Activated T-helper 1 cell treated with anti-CD3 and anti-CD28 coated beads, Interleukin-12 subunit alpha, Interleukin-12 subunit beta, Interleukin-2, Interleukin-4 antibody, amounts not matched to agents 30 ng/mL and 10 ng/mL and 1 ng/mL, durations not matched to agents 14 hours and 24 hours and 36 hours (primary cell): ENCODE measurements at regions not wholly inside any gene's neighbourhood (a gene's known extent, or its start where the extent isn't known, plus 50 kb on each side); places are given as distances from the start of the nearest gene placed in this dataset.

Source experiments
- DNase-seq: peaks from one replicate; pipeline ENCODE4 v3.0.0; 2021; ENCODE audit warnings: low spot score
- H3K27ac Mint-ChIP-seq: one replicate; pipeline ENCODE4 v1.8.0; 2021; ENCODE audit warnings: mild to moderate bottlenecking, mixed read lengths
- H3K27me3 Mint-ChIP-seq: one replicate; pipeline ENCODE4 v1.8.0; 2022; ENCODE audit warnings: mild to moderate bottlenecking, moderate library complexity, mixed read lengths; ENCODE audit not compliant: insufficient read depth
- H3K36me3 Mint-ChIP-seq: one replicate; pipeline ENCODE4 v1.8.0; 2021; ENCODE audit warnings: low read depth, mixed read lengths
- H3K4me1 Mint-ChIP-seq: one replicate; pipeline ENCODE4 v1.8.0; 2021; ENCODE audit warnings: low read depth, mixed read lengths
- H3K4me3 Mint-ChIP-seq: one replicate; pipeline ENCODE4 v1.8.0; 2021; ENCODE audit warnings: mild to moderate bottlenecking, moderate library complexity, mixed read lengths
- H3K9me3 Mint-ChIP-seq: one replicate; pipeline ENCODE4 v1.8.0; 2021; ENCODE audit warnings: mixed read lengths
- intact Hi-C: fragments of 100-400 bp; cut with micrococcal nuclease; formaldehyde crosslinking; loops from one replicate; pipeline ENCODE4 v1.15.1; 2024

GRCh38 chr9:630817-631216 is 210.7 kb upstream of the DMRT1 start:
- H3K36me3 Mint-ChIP-seq: no peaks in the 10 kb centered on the region
- no peak overlapping the region for H3K27ac Mint-ChIP-seq
- no peak overlapping the region for H3K4me3 Mint-ChIP-seq
- peaks cover 1% of the 10 kb centered on the region for H3K27me3 Mint-ChIP-seq
- peaks cover 11% of the 10 kb centered on the region for H3K4me1 Mint-ChIP-seq
- no peaks in the 10 kb centered on the region for H3K9me3 Mint-ChIP-seq
- intact Hi-C loops: no loop called here
- no peak for DNase-seq

GRCh38 chr9:631596-631995 is 209.9 kb upstream of the DMRT1 start:
- Mint-ChIP-seq H3K9me3 (no peaks in the 10 kb centered on the region), H3K27me3 (peaks cover 1% of the 10 kb centered on the region), H3K36me3 (no peaks in the 10 kb centered on the region), H3K4me3 (no peak overlapping the region), H3K4me1 (peaks cover 11% of the 10 kb centered on the region), H3K27ac (no peak overlapping the region)
- DNase-seq: no peak
- intact Hi-C loops: no loop called here

- DNase-seq: no peak
- H3K27ac Mint-ChIP-seq: no peak overlapping the region
- peaks cover 1% of the 10 kb centered on the region for H3K27me3 Mint-ChIP-seq
- H3K4me3 Mint-ChIP-seq: no peak overlapping the region
- intact Hi-C loops: no loop called here
- H3K36me3 Mint-ChIP-seq: no peaks in the 10 kb centered on the region
- no peaks in the 10 kb centered on the region for H3K9me3 Mint-ChIP-seq
- peaks cover 11% of the 10 kb centered on the region for H3K4me1 Mint-ChIP-seq
Measured at GRCh38 chr9:633461-633860, 208.0 kb upstream of the DMRT1 start.

- H3K27me3 Mint-ChIP-seq: peaks cover 1% of the 10 kb centered on the region
- no peaks in the 10 kb centered on the region for H3K9me3 Mint-ChIP-seq
- no peak overlapping the region for H3K27ac Mint-ChIP-seq
- DNase-seq: no peak
- no peaks in the 10 kb centered on the region for H3K4me1 Mint-ChIP-seq
- H3K36me3 Mint-ChIP-seq: no peaks in the 10 kb centered on the region
- intact Hi-C loops: no loop called here
- H3K4me3 Mint-ChIP-seq: no peak overlapping the region
Measured at GRCh38 chr9:636931-637591, 204.4 kb upstream of the DMRT1 start.

DNA sequence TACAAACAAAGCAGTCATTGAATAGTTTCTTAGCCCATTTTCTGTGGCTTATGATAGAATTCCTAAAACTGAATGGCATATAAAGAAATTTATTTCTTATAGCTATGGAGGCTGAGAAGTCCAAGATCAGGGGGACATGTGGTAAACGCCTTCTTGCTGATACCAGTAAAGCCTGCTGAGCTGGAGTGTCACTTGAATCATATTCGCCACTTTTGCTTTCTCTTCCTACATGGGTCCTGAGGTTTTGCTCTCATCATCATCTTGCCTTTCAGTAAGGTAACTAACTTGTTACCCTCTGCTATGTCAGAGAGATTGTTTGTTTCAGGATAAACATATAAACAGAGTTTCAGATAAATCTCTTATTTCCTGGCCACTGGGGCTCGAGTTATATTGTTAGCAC is 203.3 kb upstream of the DMRT1 start:
- intact Hi-C loops: no loop called here
- DNase-seq: no peak
- no peak overlapping the region for H3K4me3 Mint-ChIP-seq
- H3K27ac Mint-ChIP-seq: no peak overlapping the region
- H3K9me3 Mint-ChIP-seq: no peaks in the 10 kb centered on the region
- H3K36me3 Mint-ChIP-seq: no peaks in the 10 kb centered on the region
- no peaks in the 10 kb centered on the region for H3K4me1 Mint-ChIP-seq
- H3K27me3 Mint-ChIP-seq: peaks cover 1% of the 10 kb centered on the region

DNA sequence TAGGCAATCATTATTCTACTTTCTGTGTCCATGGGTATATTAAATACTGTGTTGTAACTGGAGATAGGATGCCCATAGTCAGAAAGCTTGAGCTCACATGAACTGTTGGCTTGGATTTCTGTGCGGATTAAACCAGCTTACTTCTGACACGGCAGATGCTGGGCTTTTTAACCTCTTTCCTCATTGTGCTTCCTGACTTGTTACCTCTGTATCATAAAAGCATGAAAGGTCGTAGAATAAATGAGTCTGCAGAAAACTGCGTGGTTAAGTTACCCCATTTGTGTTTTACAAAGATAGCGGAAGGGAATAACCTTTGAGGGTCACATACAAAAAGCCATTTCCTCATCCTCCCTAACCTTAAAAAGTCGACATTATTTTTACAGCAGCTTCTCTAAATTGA is 199.5 kb upstream of the DMRT1 start:
- no peaks in the 10 kb centered on the region for H3K9me3 Mint-ChIP-seq
- no peaks in the 10 kb centered on the region for H3K4me1 Mint-ChIP-seq
- no peaks in the 10 kb centered on the region for H3K36me3 Mint-ChIP-seq
- no peak overlapping the region for H3K4me3 Mint-ChIP-seq
- no peak overlapping the region for H3K27ac Mint-ChIP-seq
- intact Hi-C loops: no loop called here
- DNase-seq: no peak
- H3K27me3 Mint-ChIP-seq: peaks cover 3% of the 10 kb centered on the region

GRCh38 chr9:643966-644365 is 197.5 kb upstream of the DMRT1 start:
- intact Hi-C loops: no loop called here
- no peaks in the 10 kb centered on the region for H3K9me3 Mint-ChIP-seq
- H3K4me3 Mint-ChIP-seq: no peak overlapping the region
- no peaks in the 10 kb centered on the region for H3K36me3 Mint-ChIP-seq
- no peaks in the 10 kb centered on the region for H3K4me1 Mint-ChIP-seq
- no peak for DNase-seq
- H3K27ac Mint-ChIP-seq: no peak overlapping the region
- peaks cover 2% of the 10 kb centered on the region for H3K27me3 Mint-ChIP-seq

DNA sequence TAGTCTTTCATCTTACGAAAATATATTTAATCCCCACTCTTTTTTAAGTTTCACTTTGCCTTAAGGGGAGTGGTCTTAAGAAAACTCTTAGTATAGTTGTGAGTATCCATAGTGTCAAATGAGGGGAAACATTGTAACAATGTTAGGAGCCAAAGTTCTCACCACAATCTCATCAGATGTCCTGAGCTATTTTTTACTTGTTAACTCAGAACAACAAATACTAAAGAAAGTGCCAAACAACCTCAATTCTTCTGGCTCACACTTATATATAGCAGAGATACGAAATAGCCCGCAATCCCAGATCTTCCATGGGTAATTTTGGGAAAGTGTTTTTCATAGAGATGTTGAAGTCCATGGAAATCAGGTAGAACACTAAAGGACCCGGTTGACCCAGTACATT is 194.0 kb upstream of the DMRT1 start:
- no peak overlapping the region for H3K27ac Mint-ChIP-seq
- peaks cover 9% of the 10 kb centered on the region for H3K4me1 Mint-ChIP-seq
- no peak for DNase-seq
- H3K36me3 Mint-ChIP-seq: no peaks in the 10 kb centered on the region
- peaks cover 2% of the 10 kb centered on the region for H3K27me3 Mint-ChIP-seq
- no peaks in the 10 kb centered on the region for H3K9me3 Mint-ChIP-seq
- H3K4me3 Mint-ChIP-seq: no peak overlapping the region
- intact Hi-C loops: no loop called here

- intact Hi-C loops: no loop called here
- peaks cover 2% of the 10 kb centered on the region for H3K27me3 Mint-ChIP-seq
- H3K4me3 Mint-ChIP-seq: no peak overlapping the region
- DNase-seq: no peak
- peaks cover 10% of the 10 kb centered on the region for H3K4me1 Mint-ChIP-seq
- H3K36me3 Mint-ChIP-seq: no peaks in the 10 kb centered on the region
- H3K9me3 Mint-ChIP-seq: no peaks in the 10 kb centered on the region
- no peak overlapping the region for H3K27ac Mint-ChIP-seq
Measured at GRCh38 chr9:649128-650074, 192.1 kb upstream of the DMRT1 start.

- intact Hi-C loops: no loop called here
- H3K36me3 Mint-ChIP-seq: no peaks in the 10 kb centered on the region
- H3K4me3 Mint-ChIP-seq: no peak overlapping the region
- no peaks in the 10 kb centered on the region for H3K9me3 Mint-ChIP-seq
- peaks cover 14% of the 10 kb centered on the region for H3K4me1 Mint-ChIP-seq
- H3K27ac Mint-ChIP-seq: no peak overlapping the region
- DNase-seq: no peak
- H3K27me3 Mint-ChIP-seq: no peaks in the 10 kb centered on the region
Measured at GRCh38 chr9:650362-650761, 191.1 kb upstream of the DMRT1 start.

DNA sequence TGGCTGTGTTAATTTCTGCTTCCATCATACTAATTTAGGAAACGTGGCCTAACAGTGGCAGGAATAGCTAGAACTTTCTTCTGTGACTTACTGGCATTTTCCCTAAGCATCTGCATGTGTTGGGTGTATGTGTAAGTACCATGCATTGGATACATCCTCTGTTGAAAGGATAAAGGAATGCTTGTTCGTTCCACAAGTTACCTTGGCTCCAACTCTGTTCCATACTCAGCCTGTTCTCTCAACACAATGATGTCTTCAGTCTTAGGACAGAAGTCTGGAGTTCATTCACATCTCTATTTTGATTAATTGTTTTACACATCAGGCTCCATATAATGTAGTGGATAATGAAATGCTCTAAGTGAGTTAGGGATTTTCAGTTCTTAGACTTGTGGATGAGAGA is 190.1 kb upstream of the DMRT1 start:
- Mint-ChIP-seq H3K36me3 (no peaks in the 10 kb centered on the region), H3K27me3 (no peaks in the 10 kb centered on the region), H3K4me1 (peaks cover 14% of the 10 kb centered on the region), H3K9me3 (no peaks in the 10 kb centered on the region), H3K4me3 (no peak overlapping the region), H3K27ac (no peak overlapping the region)
- intact Hi-C loops: no loop called here
- no peak for DNase-seq

DNA sequence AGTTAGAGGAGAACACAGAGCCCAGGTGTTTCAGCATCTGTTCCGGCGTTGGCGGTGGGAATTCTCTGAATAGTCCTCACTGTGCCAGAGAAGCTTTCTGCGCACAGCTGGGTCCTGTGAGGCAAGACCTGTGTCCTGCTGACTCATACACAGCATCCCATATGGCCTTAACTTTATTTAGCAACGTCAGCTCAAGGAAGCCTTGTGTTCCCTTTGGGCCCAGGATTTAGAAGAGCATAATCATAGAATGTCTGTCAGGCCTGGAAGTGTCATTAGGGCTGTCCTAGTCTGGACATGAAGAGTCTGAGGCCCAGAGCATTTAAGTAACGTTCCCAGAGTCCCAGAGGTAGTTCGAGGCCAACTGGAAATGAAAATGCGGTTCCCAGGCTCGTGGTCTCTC is 188.6 kb upstream of the DMRT1 start:
- intact Hi-C loops: no loop called here
- DNase-seq: no peak

GRCh38 chr9:653421-653820 is 188.1 kb upstream of the DMRT1 start:
- intact Hi-C loops: no loop called here
- peaks cover 4% of the 10 kb centered on the region for H3K27me3 Mint-ChIP-seq
- no peak for DNase-seq
- no peaks in the 10 kb centered on the region for H3K36me3 Mint-ChIP-seq
- no peak overlapping the region for H3K27ac Mint-ChIP-seq
- peaks cover 14% of the 10 kb centered on the region for H3K4me1 Mint-ChIP-seq
- no peak overlapping the region for H3K4me3 Mint-ChIP-seq
- no peaks in the 10 kb centered on the region for H3K9me3 Mint-ChIP-seq

More for the DNA sequence above, 188.6 kb upstream of the DMRT1 start:
- Mint-ChIP-seq H3K27me3 (peaks cover 4% of the 10 kb centered on the region), H3K36me3 (no peaks in the 10 kb centered on the region), H3K9me3 (no peaks in the 10 kb centered on the region), H3K27ac (no peak overlapping the region), H3K4me3 (no peak overlapping the region), H3K4me1 (peaks cover 14% of the 10 kb centered on the region)
